K562 (cell line): ENCODE measurements at regions not wholly inside any gene's neighbourhood (a gene's known extent, or its start where the extent isn't known, plus 50 kb on each side); places are given as distances from the start of the nearest gene placed in this dataset.

Experiments
- ATAC-seq: fragments of 200-7000 bp; cut with Tn5 transposase; 3 replicates; pipeline ENCODE4 v1.9.1; 2020; ENCODE audit warnings: moderate library complexity
- BruUV-seq: library from RNA; stranded (reverse); fragments of 400-500 nt; replicated peaks from 2 replicates; lab custom pipeline; 2021; lab: Mats Ljungman, UMichigan
- CTCF ChIA-PET: fragments of 300-600 bp; formaldehyde crosslinking; extraction: SDS; loops from one replicate; lab custom pipeline; 2021; ENCODE audit warnings: low intra/inter-chr PET ratio; lab: Yijun Ruan, JAX
- POLR2A ChIA-PET: fragments of 300-600, 350-650 bp; sonication (Branson Sonifier 250); formaldehyde crosslinking; extraction: SDS; loops from one replicate; lab custom pipeline; 2021; ENCODE audit warnings: antibody characterized with exemption, inconsistent platforms; lab: Yijun Ruan, JAX
- DNase-seq, 4 experiments: peaks; one replicate each; pipeline versions ENCODE4 v3.0.0 to v3.0.0-alpha.2; 2011 to 2018; ENCODE audit warnings: low spot score in 3 of 4, mixed read lengths in 3 of 4; ENCODE audit errors: extremely low read depth in 1 of 4
- FAIRE-seq: peaks from 2 replicates; lab custom pipeline; 2011; peaks lifted over from hg19 to GRCh38; lab: Jason Lieb, UNC
- H2AFZ ChIP-seq: 2 replicates; pipeline ENCODE4 v1.6.0; 2011; ENCODE audit warnings: low read depth, low read length, control low read depth, inconsistent platforms
- H3K27ac ChIP-seq: fragments of 200-600 bp; 3 replicates; pipeline ENCODE4 v1.8.0; 2011; ENCODE audit warnings: low read depth, mild to moderate bottlenecking, control low read depth, inconsistent platforms, low read length, moderate library complexity, mixed read lengths; ENCODE audit errors: extremely low read depth
- H3K27me3 ChIP-seq, 2 experiments: fragments of 300-600 bp in 1 of 2; 2 replicates in 1 of 2; 3 replicates in 1 of 2; pipeline versions ENCODE4 v1.6.0 to v1.8.0; 2011; ENCODE audit warnings: inconsistent platforms in 2 of 2, low read length in 2 of 2, mild to moderate bottlenecking in 1 of 2, mixed read lengths in 1 of 2, moderate library complexity in 1 of 2; ENCODE audit not compliant: control insufficient read depth in 2 of 2, insufficient read depth in 2 of 2
- H3K36me3 ChIP-seq: fragments of 300-600 bp; 3 replicates; pipeline ENCODE4 v1.8.0; 2011; ENCODE audit warnings: mild to moderate bottlenecking, low read length, inconsistent platforms; ENCODE audit not compliant: control insufficient read depth, insufficient read depth
- H3K4me1 ChIP-seq, 2 experiments: fragments of 200-600 bp in 1 of 2; replicated peaks in 1 of 2; 2 replicates in 1 of 2; 3 replicates in 1 of 2; pipeline versions ENCODE4 v1.5.1 to v1.8.0; 2011; ENCODE audit warnings: inconsistent platforms in 2 of 2, low read length in 2 of 2, mild to moderate bottlenecking in 1 of 2, mixed read lengths in 1 of 2, moderate library complexity in 1 of 2; ENCODE audit not compliant: control insufficient read depth in 2 of 2, insufficient read depth in 2 of 2
- H3K4me2 ChIP-seq: 2 replicates; pipeline ENCODE4 v1.6.1; 2011; ENCODE audit warnings: low read length, control low read depth, inconsistent platforms, mixed read lengths; ENCODE audit not compliant: insufficient read depth
- H3K4me3 ChIP-seq: fragments of 200-600 bp; sonication (generic), shearing (Covaris generic); 2 replicates; pipeline ENCODE4 v1.5.1; 2016; ENCODE audit warnings: control low read depth, inconsistent platforms
- H3K79me2 ChIP-seq: fragments of 200-600 bp; 3 replicates; pipeline ENCODE4 v1.8.0; 2011; ENCODE audit warnings: low read length, inconsistent platforms; ENCODE audit not compliant: control insufficient read depth, insufficient read depth
- H3K9ac ChIP-seq, 2 experiments: 2 replicates each; pipeline versions ENCODE4 v1.6.0 to v1.6.1; 2011; ENCODE audit warnings: low read depth in 2 of 2, low read length in 2 of 2, control low read depth in 1 of 2, inconsistent platforms in 1 of 2, mild to moderate bottlenecking in 1 of 2, mixed read lengths in 1 of 2; ENCODE audit not compliant: insufficient read depth in 1 of 2
- H3K9me1 ChIP-seq: one replicate; pipeline ENCODE4 v1.6.0; 2011; ENCODE audit warnings: inconsistent platforms, mild to moderate bottlenecking, low read length, moderate library complexity; ENCODE audit not compliant: control insufficient read depth, insufficient read depth
- H3K9me3 ChIP-seq: replicated peaks from 2 replicates; pipeline ENCODE4 v1.5.1; 2011; ENCODE audit warnings: low read depth, low read length, inconsistent platforms; ENCODE audit not compliant: control insufficient read depth, insufficient read depth
- H4K20me1 ChIP-seq: replicated peaks from 2 replicates; pipeline ENCODE4 v1.6.1; 2011; ENCODE audit warnings: low read length, inconsistent platforms, mixed read lengths; ENCODE audit not compliant: control insufficient read depth, insufficient read depth
- ATF6 ChIP-seq: sonication (generic); formaldehyde crosslinking; IDR thresholded peaks from 2 replicates; pipeline ENCODE4 v1.4.0; 2020; ENCODE audit warnings: mild to moderate bottlenecking, missing genetic modification reagents
- BHLHE40 ChIP-seq: IDR thresholded peaks from 2 replicates; pipeline ENCODE4 v1.6.1; 2011; ENCODE audit warnings: low read length, improper control_type of control experiment
- BRD4 ChIP-seq: fragments of 200-600 bp; sonication (generic); IDR thresholded peaks from 2 replicates; pipeline ENCODE4 v1.6.1; 2017; ENCODE audit warnings: inconsistent platforms
- DDX20 ChIP-seq: fragments of 450-650 bp; IDR thresholded peaks from 2 replicates; pipeline ENCODE4 v1.6.1; 2016; ENCODE audit warnings: missing genetic modification characterization, low read depth, mild to moderate bottlenecking, missing compliant biosample characterization, moderate library complexity
- HBP1 ChIP-seq: fragments of 450-650 bp; formaldehyde crosslinking; IDR thresholded peaks from 2 replicates; pipeline ENCODE4 v1.4.0; 2022; ENCODE audit warnings: missing genetic modification characterization
- HMGN3 ChIP-seq: IDR thresholded peaks from 2 replicates; pipeline ENCODE4 v1.6.1; 2011; ENCODE audit warnings: borderline replicate concordance, low read depth, mild to moderate bottlenecking, mixed read lengths, low read length; ENCODE audit not compliant: insufficient read length; ENCODE audit errors: extremely low read depth
- NCOA6 ChIP-seq: fragments of 450-650 bp; IDR thresholded peaks from 2 replicates; pipeline ENCODE4 v1.6.1; 2017; ENCODE audit warnings: mild to moderate bottlenecking
- NR2C2 ChIP-seq, 2 experiments: fragments of 200-800 bp in 1 of 2; sonication (Bioruptor generic) in 1 of 2; sonication (generic) in 1 of 2; formaldehyde crosslinking in 1 of 2; IDR thresholded peaks; 2 replicates each; pipeline versions ENCODE4 v1.6.1 to v1.8.0; 2016 to 2022; ENCODE audit warnings: mild to moderate bottlenecking in 1 of 2, missing compliant biosample characterization in 1 of 2, missing genetic modification characterization in 1 of 2, missing genetic modification reagents in 1 of 2
- PCBP1 ChIP-seq: fragments of 200-400 bp; formaldehyde crosslinking; IDR thresholded peaks from 2 replicates; pipeline ENCODE4 v1.6.1; 2018; ENCODE audit warnings: mild to moderate bottlenecking, low read depth, low read length; ENCODE audit not compliant: poor library complexity, severe bottlenecking
- PHB2 ChIP-seq: fragments of 450-650 bp; IDR thresholded peaks from 2 replicates; pipeline ENCODE4 v1.6.1; 2017; ENCODE audit warnings: low read depth
- SMARCC2 ChIP-seq: fragments of 450-650 bp; IDR thresholded peaks from 2 replicates; pipeline ENCODE4 v1.6.1; 2017; ENCODE audit warnings: antibody characterized with exemption, moderate library complexity, mild to moderate bottlenecking, low read depth
- SNRNP70 ChIP-seq: fragments of 200-400 bp; formaldehyde crosslinking; optimal IDR thresholded peaks from 2 replicates; pipeline ENCODE3; 2017; ENCODE audit warnings: low read depth, low read length
- THRAP3 ChIP-seq: fragments of 450-650 bp; IDR thresholded peaks from 2 replicates; pipeline ENCODE4 v1.6.1; 2016; ENCODE audit warnings: mild to moderate bottlenecking, inconsistent platforms, borderline replicate concordance
- ZBTB1 ChIP-seq: sonication (generic); formaldehyde crosslinking; IDR thresholded peaks from 2 replicates; pipeline ENCODE4 v1.8.1; 2023; ENCODE audit warnings: missing genetic modification reagents, low read depth, mild to moderate bottlenecking, borderline replicate concordance
- ZBTB33 ChIP-seq: sonication (generic); formaldehyde crosslinking; IDR thresholded peaks from 2 replicates; pipeline ENCODE4 v1.8.1; 2023; ENCODE audit warnings: mild to moderate bottlenecking, missing genetic modification reagents
- ZKSCAN1 ChIP-seq: fragments of 150-350 bp; IDR thresholded peaks from 2 replicates; pipeline ENCODE4 v1.6.1; 2016; ENCODE audit warnings: low read depth, low read length
- ZNF79 ChIP-seq: fragments of 250-450 bp; sonication (Bioruptor Pico); IDR thresholded peaks from 2 replicates; pipeline ENCODE4 v1.4.0; 2020; ENCODE audit warnings: low read depth, mild to moderate bottlenecking, moderate library complexity
- WGBS: fragments of 100-300 bp; shearing (Covaris generic); methylation state at CpG from one replicate; pipeline ENCODE4 v1.1.6; 2016; ENCODE audit warnings: low coverage, mixed read lengths; ENCODE audit not compliant: insufficient coverage; ENCODE audit errors: missing lambda C conversion rate; 5-methylcytosine and 5-hydroxymethylcytosine counted together
- in situ Hi-C: fragments of 300-500 bp; cut with MboI; formaldehyde crosslinking; loops from 4 replicates; pipeline ENCODE4 v1.15.0; 2018; ENCODE audit warnings: inconsistent platforms, mixed read lengths
- intact Hi-C: fragments of 100-400 bp; cut with micrococcal nuclease; formaldehyde crosslinking; loops from 2 replicates; pipeline ENCODE4 v1.14.2; 2022

GRCh38 chr15:87740655-87741344, 515.7 kb downstream of the NTRK3 start:
- no peak for DNase-seq
- 21% methylated on average over 5 of the region's 5 CpGs for WGBS
- Histone ChIP-seq H3K27me3 (no peaks in the 10 kb centered on the region), H4K20me1 (no peaks in the 10 kb centered on the region), H3K27ac (no peak overlapping the region), H2AFZ (no peak overlapping the region), H3K4me1 (peaks cover 3 to 12% of the 10 kb centered on the region in 2 experiments; a peak in 3 of 5 replicates), H3K36me3 (no peaks in the 10 kb centered on the region), H3K79me2 (no peaks in the 10 kb centered on the region), H3K9ac (no peak overlapping the region), H3K9me3 (no peaks in the 10 kb centered on the region), H3K4me2 (no peak overlapping the region), H3K9me1 (no peaks in the 10 kb centered on the region), H3K4me3 (no peak overlapping the region)
- CTCF ChIA-PET = no interaction called here
- BruUV-seq = no TSS peak
- intact Hi-C loops (no loop called here), in situ Hi-C loops (no loop called here)
- no peak for ATAC-seq
- FAIRE-seq = no peak
- POLR2A ChIA-PET = no interaction called here
- no peak for TF ChIP-seq BRD4
- TF ChIP-seq SMARCC2 = no peak
- no peak for TF ChIP-seq THRAP3
- no peak for TF ChIP-seq NR2C2 (CRISPR knock-in tag; IDR thresholded peaks at IDR 0.05)
- no peak for TF ChIP-seq NR2C2 (tag; IDR thresholded peaks at IDR 0.05)
- TF ChIP-seq ZBTB1 = no peak
- no peak for TF ChIP-seq HBP1 (CRISPR knock-in tag)
- no peak for TF ChIP-seq ZNF79 (CRISPR knock-in tag)
- TF ChIP-seq NCOA6 = no peak
- TF ChIP-seq DDX20 (tag) = no peak
- TF ChIP-seq PHB2 = no peak
- no peak for TF ChIP-seq SNRNP70
- no peak for TF ChIP-seq ZKSCAN1
- no peak for TF ChIP-seq ATF6 (CRISPR knock-in tag)
- no peak for TF ChIP-seq PCBP1
- no peak for TF ChIP-seq ZBTB33 (CRISPR knock-in tag)
- TF ChIP-seq HMGN3 = no peak
- no peak for TF ChIP-seq BHLHE40
